DND-41 (cell line): ENCODE measurements at regions not wholly inside any gene's neighbourhood (a gene's known extent, or its start where the extent isn't known, plus 50 kb on each side); places are given as distances from the start of the nearest gene placed in this dataset.

Experiments used
- ATAC-seq: fragments of 200-7000 bp; cut with Tn5 transposase; 3 replicates; pipeline ENCODE4 v1.9.1; 2021; ENCODE audit warnings: low read depth; ENCODE audit not compliant: insufficient read depth
- DNase-seq: peaks from one replicate; pipeline ENCODE4 v3.0.0-alpha.2; 2020
- H2AFZ ChIP-seq: 2 replicates; pipeline ENCODE4 v1.6.0; 2012; ENCODE audit warnings: low read depth, low read length
- H3K27ac ChIP-seq: 2 replicates; pipeline ENCODE4 v1.5.1; 2012; ENCODE audit warnings: low read length, inconsistent platforms
- H3K27me3 ChIP-seq: fragments of 200-600 bp; sonication (generic); 2 replicates; pipeline ENCODE4 v1.6.0; 2012; ENCODE audit warnings: low read length, mild to moderate bottlenecking, inconsistent platforms; ENCODE audit not compliant: insufficient read depth, poor library complexity
- H3K36me3 ChIP-seq: 2 replicates; pipeline ENCODE4 v1.5.1; 2012; ENCODE audit warnings: low read length, inconsistent platforms; ENCODE audit not compliant: insufficient read depth
- H3K4me1 ChIP-seq: 2 replicates; pipeline ENCODE4 v1.5.1; 2012; ENCODE audit warnings: mild to moderate bottlenecking, low read length; ENCODE audit not compliant: insufficient read depth
- H3K4me2 ChIP-seq: 2 replicates; pipeline ENCODE4 v1.6.0; 2012; ENCODE audit warnings: mild to moderate bottlenecking, moderate library complexity, low read length, inconsistent platforms; ENCODE audit not compliant: insufficient read depth
- H3K4me3 ChIP-seq, 2 experiments: fragments of 200-600 bp in 1 of 2; shearing (Covaris generic) in 1 of 2; 2 replicates each; pipeline ENCODE4 v1.5.1; 2012 to 2016; ENCODE audit warnings: inconsistent platforms in 2 of 2, low read length in 2 of 2, mild to moderate bottlenecking in 2 of 2, low read depth in 1 of 2, moderate library complexity in 1 of 2
- H3K79me2 ChIP-seq: 2 replicates; pipeline ENCODE4 v1.6.0; 2012; ENCODE audit warnings: low read length, inconsistent platforms; ENCODE audit not compliant: insufficient read depth
- H3K9ac ChIP-seq: 2 replicates; pipeline ENCODE4 v1.6.0; 2012; ENCODE audit warnings: low read depth, mild to moderate bottlenecking, inconsistent platforms, low read length, moderate library complexity
- H3K9me3 ChIP-seq: 2 replicates; pipeline ENCODE4 v1.5.1; 2012; ENCODE audit warnings: low read length, moderate library complexity, mild to moderate bottlenecking, inconsistent platforms; ENCODE audit not compliant: insufficient read depth, severe bottlenecking
- H4K20me1 ChIP-seq: 2 replicates; pipeline ENCODE4 v1.6.0; 2012; ENCODE audit warnings: low read length; ENCODE audit not compliant: insufficient read depth
- EZH2 ChIP-seq: IDR thresholded peaks from 3 replicates; pipeline ENCODE4 v1.6.1; 2012; ENCODE audit warnings: borderline replicate concordance, low read depth, mild to moderate bottlenecking, moderate library complexity, low read length, inconsistent platforms; ENCODE audit not compliant: severe bottlenecking
- TF ChIP-seq, protein P1 (sequence below): IDR thresholded peaks from 2 replicates; pipeline ENCODE4 v1.5.1; 2012; ENCODE audit warnings: borderline replicate concordance, low read length, moderate library complexity, mild to moderate bottlenecking; ENCODE audit not compliant: poor library complexity, severe bottlenecking; ENCODE audit errors: extremely low read depth

DNA sequence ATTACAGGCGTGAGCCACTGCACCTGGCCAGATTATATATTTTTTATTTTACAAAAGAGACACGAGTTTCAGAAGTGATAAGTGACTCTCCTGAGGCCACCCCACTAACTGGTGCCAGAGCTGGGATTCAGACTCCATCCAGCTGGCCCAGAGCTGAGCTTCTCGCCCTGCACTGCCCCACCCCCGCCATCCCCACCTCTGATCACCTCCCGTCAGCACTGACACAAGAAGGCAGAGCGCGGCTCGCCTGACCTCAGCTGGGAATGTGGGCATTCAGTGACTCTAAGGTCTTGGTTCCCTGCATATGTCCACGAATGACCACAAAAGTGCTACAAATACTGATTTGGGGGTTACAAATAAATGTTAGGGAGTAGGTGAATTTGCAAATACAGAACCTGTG lies 56.1 kb upstream of the GALNT15 start:
- TF ChIP-seq, protein P1, sequence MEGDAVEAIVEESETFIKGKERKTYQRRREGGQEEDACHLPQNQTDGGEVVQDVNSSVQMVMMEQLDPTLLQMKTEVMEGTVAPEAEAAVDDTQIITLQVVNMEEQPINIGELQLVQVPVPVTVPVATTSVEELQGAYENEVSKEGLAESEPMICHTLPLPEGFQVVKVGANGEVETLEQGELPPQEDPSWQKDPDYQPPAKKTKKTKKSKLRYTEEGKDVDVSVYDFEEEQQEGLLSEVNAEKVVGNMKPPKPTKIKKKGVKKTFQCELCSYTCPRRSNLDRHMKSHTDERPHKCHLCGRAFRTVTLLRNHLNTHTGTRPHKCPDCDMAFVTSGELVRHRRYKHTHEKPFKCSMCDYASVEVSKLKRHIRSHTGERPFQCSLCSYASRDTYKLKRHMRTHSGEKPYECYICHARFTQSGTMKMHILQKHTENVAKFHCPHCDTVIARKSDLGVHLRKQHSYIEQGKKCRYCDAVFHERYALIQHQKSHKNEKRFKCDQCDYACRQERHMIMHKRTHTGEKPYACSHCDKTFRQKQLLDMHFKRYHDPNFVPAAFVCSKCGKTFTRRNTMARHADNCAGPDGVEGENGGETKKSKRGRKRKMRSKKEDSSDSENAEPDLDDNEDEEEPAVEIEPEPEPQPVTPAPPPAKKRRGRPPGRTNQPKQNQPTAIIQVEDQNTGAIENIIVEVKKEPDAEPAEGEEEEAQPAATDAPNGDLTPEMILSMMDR: no peak
- TF ChIP-seq EZH2: no peak
- H2AFZ ChIP-seq: no peak overlapping the region

DNA sequence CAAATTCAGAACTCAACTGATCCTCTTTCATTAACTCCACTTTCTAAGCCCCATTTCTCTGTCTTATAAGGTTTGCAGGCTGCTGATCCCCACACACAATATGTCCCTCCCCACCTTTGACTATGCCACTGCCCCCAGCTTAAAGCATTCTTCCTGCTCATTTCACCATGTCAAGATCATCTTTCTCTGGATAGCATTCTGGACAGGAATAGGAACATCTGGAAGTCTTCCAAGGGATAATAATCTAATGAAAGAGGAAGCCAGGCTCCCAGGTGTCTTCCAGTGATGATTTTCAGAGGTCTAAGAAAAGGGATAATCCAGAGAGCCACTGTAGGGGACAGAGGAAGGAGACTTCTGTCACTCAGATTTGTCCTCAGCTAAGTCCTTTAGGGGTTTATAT lies 54.6 kb upstream of the GALNT15 start:
- Histone ChIP-seq H3K27me3 (no peaks in the 10 kb centered on the region), H2AFZ (no peak overlapping the region), H3K27ac (no peak overlapping the region), H3K4me1 (no peaks in the 10 kb centered on the region), H3K79me2 (no peaks in the 10 kb centered on the region), H3K36me3 (no peaks in the 10 kb centered on the region), H3K9ac (no peak overlapping the region), H3K9me3 (no peaks in the 10 kb centered on the region), H3K4me3 (no peak overlapping the region), H4K20me1 (no peaks in the 10 kb centered on the region), H3K4me2 (no peak overlapping the region)
- TF ChIP-seq, protein P1: no peak
- ATAC-seq (no peak), DNase-seq (no peak)

More for the DNA sequence above, 56.1 kb upstream of the GALNT15 start:
- no peaks in the 10 kb centered on the region for H3K36me3 ChIP-seq
- DNase-seq (no peak), ATAC-seq (no peak)
- no peaks in the 10 kb centered on the region for H3K27me3 ChIP-seq
- H4K20me1 ChIP-seq: no peaks in the 10 kb centered on the region
- no peaks in the 10 kb centered on the region for H3K9me3 ChIP-seq
- no peaks in the 10 kb centered on the region for H3K79me2 ChIP-seq
- no peak overlapping the region for H3K27ac ChIP-seq
- H3K4me1 ChIP-seq: no peaks in the 10 kb centered on the region
- H3K9ac ChIP-seq: no peak overlapping the region
- no peak overlapping the region for H3K4me2 ChIP-seq
- H3K4me3 ChIP-seq: no peak overlapping the region

DNA sequence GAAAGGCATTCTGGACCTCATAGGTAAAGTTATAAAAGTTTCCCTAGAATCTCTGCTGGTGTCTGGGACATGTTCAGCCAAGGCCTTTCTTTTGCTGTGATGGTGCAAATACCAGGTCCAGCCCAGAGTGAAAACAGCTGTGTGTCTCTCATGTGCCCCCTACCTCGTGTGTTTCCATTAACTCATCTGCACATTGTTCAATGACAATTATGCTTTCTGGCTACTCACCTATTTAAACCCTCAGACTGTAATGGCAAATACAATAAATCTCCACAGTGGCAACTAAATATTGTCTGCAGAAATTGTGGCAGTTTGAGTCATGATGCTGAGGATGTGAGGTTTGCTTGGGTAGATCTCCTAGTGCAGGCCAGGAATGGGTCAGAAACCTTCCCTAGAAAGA lies 53.1 kb upstream of the GALNT15 start:
- no peak for TF ChIP-seq EZH2
- TF ChIP-seq, protein P1: no peak
- no peaks in the 10 kb centered on the region for H3K9me3 ChIP-seq
- H3K36me3 ChIP-seq: no peaks in the 10 kb centered on the region
- no peak overlapping the region for H3K27ac ChIP-seq
- H3K4me1 ChIP-seq: no peaks in the 10 kb centered on the region
- H2AFZ ChIP-seq: no peak overlapping the region
- no peaks in the 10 kb centered on the region for H4K20me1 ChIP-seq
- no peaks in the 10 kb centered on the region for H3K27me3 ChIP-seq
- no peak overlapping the region for H3K9ac ChIP-seq
- DNase-seq: no peak
- no peaks in the 10 kb centered on the region for H3K79me2 ChIP-seq
- no peak overlapping the region for H3K4me2 ChIP-seq
- no peak overlapping the region for H3K4me3 ChIP-seq
- ATAC-seq: no peak

DNA sequence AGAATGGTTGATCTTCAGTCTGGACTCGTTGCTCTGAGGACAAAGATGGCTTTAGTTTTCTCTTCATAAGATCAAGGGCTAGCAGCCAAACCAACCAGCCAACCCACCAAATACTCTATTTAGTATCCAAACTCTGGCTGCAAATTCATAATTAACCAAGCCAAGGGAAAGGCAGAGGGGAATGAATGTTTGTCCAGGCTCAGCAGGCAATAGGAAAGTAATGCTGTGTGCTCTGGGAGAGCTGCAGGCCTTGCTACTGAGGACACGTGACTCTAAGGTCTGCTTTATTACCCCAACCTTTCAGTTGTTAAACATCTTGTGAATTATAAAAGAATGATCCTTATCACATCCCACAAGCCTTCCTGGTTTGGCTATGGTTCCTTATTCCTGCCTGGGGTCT lies 52.3 kb upstream of the GALNT15 start:
- no peak overlapping the region for H3K9ac ChIP-seq
- ATAC-seq (no peak), DNase-seq (no peak)
- H3K79me2 ChIP-seq: no peaks in the 10 kb centered on the region
- H3K27me3 ChIP-seq: no peaks in the 10 kb centered on the region
- H4K20me1 ChIP-seq: no peaks in the 10 kb centered on the region
- no peak overlapping the region for H2AFZ ChIP-seq
- no peak overlapping the region for H3K4me2 ChIP-seq
- H3K36me3 ChIP-seq: no peaks in the 10 kb centered on the region
- no peak overlapping the region for H3K4me3 ChIP-seq
- no peak overlapping the region for H3K27ac ChIP-seq
- H3K9me3 ChIP-seq: no peaks in the 10 kb centered on the region
- TF ChIP-seq EZH2: no peak
- TF ChIP-seq, protein P1: no peak
- H3K4me1 ChIP-seq: no peaks in the 10 kb centered on the region
